HG03159 (cell line): ENCODE measurements at regions not wholly inside any gene's neighbourhood (a gene's known extent, or its start where the extent isn't known, plus 50 kb on each side); places are given as distances from the start of the nearest gene placed in this dataset.

Source experiments
- ATAC-seq: cut with Tn5 transposase; IDR thresholded peaks from one replicate; pipeline ENCODE4 v1.9.1; 2021; ENCODE audit warnings: mild to moderate bottlenecking, moderate library complexity; ENCODE audit not compliant: unreplicated experiment

- no peak for ATAC-seq
Observed at GRCh38 chr7:42987648-42988214, 55.6 kb downstream of the MRPL32 start.

DNA sequence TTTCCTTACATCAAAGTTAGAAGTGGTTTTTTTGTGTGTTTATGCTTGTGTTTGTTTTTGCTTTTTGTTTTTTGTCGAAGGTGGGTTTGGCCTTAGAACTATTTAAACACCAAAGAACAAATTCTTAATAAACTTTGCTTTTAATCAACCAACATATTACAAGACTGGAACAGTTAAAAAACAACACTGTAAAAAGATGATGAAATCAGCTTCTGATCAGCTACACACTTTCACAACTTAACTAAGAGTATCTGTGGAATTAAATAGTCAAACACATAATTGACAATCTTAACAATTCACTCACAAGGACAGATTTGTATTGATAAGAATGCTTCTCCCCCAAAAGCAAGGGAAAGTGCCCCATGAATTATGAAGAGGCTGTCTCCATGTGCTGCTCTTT is 58.8 kb downstream of the MRPL32 start:
- ATAC-seq, result no peak

DNA sequence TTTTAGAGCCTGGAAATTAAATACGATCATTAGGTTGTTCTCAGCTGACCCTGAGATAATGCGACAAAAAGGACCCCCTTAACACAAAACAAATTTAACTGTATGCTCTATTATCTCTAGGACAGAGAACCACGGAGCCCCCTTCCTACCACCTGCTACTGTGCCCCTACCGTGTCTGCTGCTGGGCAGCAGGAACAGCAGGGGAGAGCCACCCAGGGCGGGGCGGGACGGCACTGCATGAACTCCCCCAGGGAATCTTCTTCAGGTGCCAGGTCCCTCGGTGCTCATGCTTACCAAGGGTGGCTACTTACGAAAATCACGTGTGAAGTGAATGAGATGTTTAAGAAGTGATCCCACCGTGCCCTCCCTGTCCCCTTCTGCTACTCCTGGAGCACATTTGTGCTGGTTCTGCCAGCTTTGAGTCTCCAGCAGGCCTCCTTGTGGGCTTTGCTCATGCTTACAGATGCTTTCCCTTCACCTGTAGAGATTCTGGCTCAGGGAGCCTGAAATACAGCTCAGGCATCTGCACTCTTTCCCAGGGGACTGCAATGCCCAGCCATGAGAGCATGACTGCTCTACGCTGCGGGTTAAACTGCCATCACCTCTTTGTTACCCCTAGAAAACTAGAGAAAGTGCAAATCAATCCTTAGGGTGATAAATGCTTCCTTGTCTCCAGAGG is 59.9 kb downstream of the MRPL32 start:
- no peak for ATAC-seq

GRCh38 chr7:42993038-42993437 is 60.9 kb downstream of the MRPL32 start:
- no peak for ATAC-seq

GRCh38 chr7:42994096-42994495 is 61.9 kb downstream of the MRPL32 start:
- ATAC-seq, result no peak

- ATAC-seq, result no peak
Observed at GRCh38 chr7:42997611-42998010, 65.4 kb downstream of the MRPL32 start.

DNA sequence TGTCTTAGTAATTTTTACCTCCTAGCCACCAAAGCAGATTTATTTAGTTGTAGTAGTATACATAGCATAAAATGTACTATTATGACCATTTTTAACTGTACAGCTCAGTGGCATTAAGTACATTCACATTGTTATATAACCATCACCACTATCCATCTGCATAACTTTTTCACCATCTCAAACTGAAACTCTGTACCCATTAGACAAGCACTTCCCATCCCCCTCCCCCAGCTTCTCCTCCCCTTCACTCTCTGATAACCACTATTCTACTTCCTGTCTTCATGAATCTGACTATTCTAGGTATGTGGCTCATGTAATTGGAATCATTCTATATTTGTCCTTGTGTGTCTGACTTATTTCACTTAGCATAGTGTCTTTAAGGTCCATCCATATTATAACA is 71.9 kb downstream of the MRPL32 start:
- ATAC-seq, result no peak

- no peak for ATAC-seq
Observed at GRCh38 chr7:43006008-43006407, 73.8 kb downstream of the MRPL32 start.

DNA sequence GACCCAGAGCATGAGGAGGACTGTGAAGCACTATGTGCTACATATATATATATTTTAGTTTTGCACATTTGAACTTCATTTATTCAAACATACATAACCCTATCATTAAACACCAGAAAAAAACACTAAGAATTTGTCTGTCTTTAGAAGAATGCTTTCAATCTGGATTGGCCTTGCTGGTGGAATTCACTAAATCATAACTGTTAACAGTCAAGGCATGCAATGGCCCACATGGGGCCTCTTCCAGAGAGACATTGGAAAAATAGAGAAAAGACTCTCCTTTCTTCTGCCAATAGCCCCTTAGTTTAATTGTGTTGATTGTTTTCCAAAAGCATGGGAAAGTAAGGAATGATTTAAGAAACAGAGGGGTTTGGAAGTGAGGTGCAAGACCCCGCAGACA is 77.9 kb downstream of the MRPL32 start:
- no peak for ATAC-seq

DNA sequence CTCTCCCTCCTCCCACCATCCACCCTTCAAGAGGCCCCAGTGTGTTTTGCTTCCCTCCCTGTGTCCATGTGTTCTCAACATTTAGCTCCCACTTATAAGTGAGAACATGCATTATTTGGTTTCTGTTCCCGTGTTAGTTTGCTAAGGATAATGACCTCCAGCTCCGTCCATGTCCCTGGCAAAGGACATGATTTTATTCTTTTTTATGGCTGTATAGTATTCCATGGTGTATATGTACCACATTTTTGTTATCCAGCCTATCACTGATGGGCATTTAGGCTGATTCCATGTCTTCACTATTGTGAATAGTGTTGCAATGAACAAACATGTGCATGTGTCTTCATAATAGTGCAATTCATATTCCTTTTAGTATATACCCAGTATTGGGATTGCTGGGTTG is 79.7 kb downstream of the MRPL32 start:
- no peak for ATAC-seq

DNA sequence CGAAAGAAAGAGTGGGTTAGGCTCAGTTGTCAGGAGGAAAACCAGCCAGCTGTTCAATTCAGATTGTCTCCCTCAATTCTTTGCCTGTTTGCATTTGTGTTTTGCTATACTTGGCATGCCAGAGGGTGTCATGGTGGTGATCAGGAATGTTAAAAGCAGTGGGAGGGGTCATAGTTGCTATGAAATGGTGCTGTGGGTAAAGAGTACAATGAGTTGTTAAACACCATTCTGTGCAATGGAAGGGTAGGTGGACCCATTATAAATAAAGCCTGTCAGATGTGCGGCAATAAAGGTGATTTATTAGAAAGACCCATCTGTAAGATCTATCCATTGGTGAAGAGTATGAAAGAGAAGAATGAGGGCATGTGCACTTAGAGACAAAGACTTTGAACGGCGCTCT is 82.2 kb downstream of the MRPL32 start:
- no peak for ATAC-seq

DNA sequence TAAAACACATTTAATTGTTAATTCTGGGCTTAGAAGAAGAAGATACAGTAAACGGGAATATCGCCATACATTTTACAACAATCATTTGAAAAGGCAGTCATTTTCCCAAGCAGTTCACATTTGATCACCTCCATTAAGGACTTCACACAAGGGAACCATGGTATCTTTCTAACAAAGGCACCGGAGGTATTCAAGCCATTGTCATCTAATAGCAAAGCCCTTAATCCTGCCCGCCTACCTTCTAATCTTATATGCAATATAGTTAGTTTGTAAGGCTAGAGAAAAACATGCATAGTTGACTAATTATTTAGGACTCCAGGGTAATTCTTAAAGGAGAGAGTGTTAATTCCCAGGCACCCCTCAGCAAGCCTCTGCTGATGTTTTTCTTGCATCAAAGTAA is 83.1 kb downstream of the MRPL32 start:
- no peak for ATAC-seq

- no peak for ATAC-seq
Observed at GRCh38 chr7:43018446-43018845, 86.3 kb downstream of the MRPL32 start.

DNA sequence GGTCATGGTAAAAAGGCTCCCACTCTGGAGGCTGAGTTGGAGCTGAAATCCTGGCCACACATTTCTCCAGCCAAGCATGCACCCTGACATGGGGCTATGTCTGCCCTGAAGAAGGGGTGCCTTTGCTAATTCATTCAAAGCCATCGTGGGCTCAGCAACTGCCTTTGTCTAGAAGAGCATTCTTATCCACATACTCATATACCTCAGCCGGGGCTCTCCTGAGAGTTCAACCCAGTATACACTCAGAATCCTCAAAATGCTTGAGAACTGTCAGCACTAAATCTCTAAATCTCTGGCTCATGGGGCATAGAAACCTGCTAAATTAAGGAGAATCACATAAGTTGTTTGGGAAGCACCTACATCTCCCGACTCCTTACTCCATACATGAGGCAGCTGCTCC is 89.3 kb downstream of the MRPL32 start:
- ATAC-seq, result no peak

GRCh38 chr7:43022008-43022407 is 89.8 kb downstream of the MRPL32 start:
- ATAC-seq, result no peak

GRCh38 chr7:43033369-43033768 is 79.1 kb upstream of the HECW1 start:
- no peak for ATAC-seq

DNA sequence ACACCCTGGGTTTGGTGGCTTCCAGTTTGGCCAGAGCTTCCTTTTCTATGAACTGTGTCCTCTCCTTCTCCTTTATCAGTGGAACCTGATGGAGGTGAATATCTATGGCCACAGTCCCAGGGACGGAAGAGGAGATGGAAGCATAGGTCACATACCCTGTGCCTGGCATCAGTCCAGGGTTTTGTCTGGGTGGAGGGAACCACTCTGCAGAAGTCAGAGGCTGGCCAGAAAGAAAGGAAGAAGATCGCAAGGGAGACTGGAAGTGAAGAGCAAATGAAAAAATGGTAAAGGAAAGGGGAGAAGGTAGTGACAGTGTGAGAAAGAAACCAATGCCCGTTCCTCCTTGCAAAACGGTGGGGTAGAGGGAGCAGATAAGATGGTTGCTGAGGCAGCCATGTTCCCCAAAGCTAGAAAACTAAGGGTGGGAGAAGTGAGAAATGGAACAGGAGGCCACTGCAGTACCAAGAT is 77.9 kb upstream of the HECW1 start:
- ATAC-seq, result no peak

GRCh38 chr7:43037531-43037930 is 74.9 kb upstream of the HECW1 start:
- ATAC-seq, result no peak

DNA sequence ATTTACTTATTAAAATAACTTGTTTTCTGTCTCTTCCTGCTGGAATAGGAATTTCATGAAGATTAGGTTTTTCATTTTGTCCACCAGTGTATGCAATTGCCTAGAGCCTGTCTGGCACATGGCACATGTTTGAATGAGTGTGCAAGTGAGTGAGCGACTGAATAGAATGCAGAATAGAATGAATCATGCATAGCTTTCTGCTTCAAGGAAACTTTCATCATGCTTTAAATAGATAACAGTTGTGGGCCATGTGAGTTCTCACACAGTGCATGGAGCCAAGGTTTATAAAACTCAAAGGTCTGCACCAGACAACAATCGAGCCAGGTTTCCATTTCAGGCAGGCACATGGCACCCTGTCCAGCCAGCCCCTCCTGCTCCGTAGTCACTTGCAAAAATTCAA is 74.2 kb upstream of the HECW1 start:
- ATAC-seq, result no peak

DNA sequence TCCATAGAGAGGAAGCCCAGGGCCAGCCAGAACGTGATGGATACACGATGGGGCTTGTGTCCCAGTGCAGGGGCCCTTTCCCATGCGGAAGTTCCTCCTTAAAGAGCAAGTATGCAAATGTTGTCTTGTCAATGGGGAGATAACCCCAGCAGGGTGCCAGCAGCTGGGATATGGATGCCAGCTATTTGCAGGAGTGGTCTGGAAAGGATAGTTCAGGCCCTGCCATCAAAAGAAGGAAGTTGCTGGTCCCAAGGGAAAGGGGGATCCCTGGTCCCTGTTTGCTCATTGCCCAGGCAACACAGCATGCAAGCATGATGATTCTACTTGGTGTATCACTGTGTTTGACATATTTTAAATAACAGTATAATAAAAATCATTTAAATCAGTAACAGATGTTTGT is 73.1 kb upstream of the HECW1 start:
- ATAC-seq, result no peak

DNA sequence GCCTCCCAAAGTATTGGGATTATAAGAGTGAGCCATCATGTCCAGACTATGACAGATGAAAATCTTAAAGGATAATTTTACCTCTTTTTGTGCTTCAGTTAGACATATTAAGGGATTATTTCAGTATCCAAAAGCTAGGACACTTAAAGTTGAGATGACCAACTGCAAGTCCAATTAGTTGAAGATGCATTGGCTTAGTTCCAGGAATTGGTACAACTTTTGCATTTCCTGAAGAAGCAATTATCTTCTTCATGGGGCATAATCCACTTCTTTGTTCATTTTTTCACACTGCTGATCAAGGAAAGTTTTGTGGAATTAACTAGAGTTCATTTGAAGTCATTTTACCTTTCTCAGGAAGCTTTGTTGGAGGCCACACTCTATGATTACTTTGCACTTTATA is 72.0 kb upstream of the HECW1 start:
- ATAC-seq, result no peak

DNA sequence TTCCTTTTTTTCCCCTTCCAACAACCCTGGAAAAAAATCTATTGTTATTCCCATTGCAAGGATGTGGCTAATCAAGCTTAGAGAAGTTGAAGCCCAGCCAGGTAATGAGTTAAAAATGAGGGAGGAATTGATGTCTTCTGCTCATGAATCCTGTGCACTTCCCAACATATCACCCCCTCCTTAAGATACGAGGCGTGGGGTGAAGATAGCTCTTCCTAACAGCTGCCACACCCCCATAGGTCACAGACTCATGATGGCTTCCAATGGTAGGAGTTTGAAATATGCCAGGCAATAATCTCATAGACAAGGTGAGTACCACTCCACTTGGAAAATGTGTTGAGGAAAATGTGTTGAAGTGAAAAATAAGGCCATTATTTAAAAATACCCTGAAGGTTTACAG is 71.3 kb upstream of the HECW1 start:
- no peak for ATAC-seq

- no peak for ATAC-seq
Observed at GRCh38 chr7:43041724-43042123, 70.7 kb upstream of the HECW1 start.
